GM10266 (cell line): ENCODE measurements at regions not wholly inside any gene's neighbourhood (a gene's known extent, or its start where the extent isn't known, plus 50 kb on each side); places are given as distances from the start of the nearest gene placed in this dataset.

Experiments used
- DNase-seq: peaks from one replicate; pipeline ENCODE4 v3.0.0; 2012; ENCODE audit errors: extremely low spot score
- TF ChIP-seq, protein P1 (sequence below): IDR thresholded peaks from 2 replicates; pipeline ENCODE4 v1.5.1; 2012; ENCODE audit warnings: mild to moderate bottlenecking, low read depth; ENCODE audit not compliant: control insufficient read depth, insufficient read depth; ENCODE audit errors: missing control alignments

DNA sequence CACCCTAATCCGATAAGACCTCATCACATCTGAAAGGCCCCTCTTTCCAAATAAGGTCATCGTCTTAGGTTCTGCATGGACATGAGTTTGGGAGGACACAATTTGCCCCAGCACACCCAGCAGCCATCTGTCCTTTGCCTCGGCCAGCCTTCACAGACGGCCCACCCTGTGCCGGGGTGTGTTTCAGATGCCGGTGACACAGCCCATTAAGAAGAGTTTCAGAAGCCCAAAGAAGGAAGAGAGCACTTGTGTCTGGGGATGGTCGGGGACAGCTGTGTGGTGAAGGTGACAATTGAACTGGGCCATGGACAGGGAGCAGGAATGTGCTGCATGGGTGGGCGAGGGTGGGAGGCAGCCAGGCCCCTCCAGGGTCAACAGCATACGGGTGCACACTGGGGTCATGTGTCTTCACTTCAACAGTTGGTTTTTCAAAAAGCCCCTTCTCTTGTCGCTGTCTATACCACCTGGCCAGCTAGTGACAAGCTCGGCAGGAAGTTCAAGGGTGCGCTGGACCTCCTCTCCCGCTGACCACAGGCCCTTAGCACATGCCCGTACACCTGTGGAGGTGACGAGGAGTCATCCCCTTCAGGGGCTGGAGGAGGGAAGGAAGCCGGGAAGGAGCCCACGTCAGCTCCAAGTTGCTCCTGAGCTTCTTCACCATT is 183.1 kb downstream of the C16orf95 start:
- no peak for DNase-seq
- TF ChIP-seq, protein P1, sequence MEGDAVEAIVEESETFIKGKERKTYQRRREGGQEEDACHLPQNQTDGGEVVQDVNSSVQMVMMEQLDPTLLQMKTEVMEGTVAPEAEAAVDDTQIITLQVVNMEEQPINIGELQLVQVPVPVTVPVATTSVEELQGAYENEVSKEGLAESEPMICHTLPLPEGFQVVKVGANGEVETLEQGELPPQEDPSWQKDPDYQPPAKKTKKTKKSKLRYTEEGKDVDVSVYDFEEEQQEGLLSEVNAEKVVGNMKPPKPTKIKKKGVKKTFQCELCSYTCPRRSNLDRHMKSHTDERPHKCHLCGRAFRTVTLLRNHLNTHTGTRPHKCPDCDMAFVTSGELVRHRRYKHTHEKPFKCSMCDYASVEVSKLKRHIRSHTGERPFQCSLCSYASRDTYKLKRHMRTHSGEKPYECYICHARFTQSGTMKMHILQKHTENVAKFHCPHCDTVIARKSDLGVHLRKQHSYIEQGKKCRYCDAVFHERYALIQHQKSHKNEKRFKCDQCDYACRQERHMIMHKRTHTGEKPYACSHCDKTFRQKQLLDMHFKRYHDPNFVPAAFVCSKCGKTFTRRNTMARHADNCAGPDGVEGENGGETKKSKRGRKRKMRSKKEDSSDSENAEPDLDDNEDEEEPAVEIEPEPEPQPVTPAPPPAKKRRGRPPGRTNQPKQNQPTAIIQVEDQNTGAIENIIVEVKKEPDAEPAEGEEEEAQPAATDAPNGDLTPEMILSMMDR = no peak

DNA sequence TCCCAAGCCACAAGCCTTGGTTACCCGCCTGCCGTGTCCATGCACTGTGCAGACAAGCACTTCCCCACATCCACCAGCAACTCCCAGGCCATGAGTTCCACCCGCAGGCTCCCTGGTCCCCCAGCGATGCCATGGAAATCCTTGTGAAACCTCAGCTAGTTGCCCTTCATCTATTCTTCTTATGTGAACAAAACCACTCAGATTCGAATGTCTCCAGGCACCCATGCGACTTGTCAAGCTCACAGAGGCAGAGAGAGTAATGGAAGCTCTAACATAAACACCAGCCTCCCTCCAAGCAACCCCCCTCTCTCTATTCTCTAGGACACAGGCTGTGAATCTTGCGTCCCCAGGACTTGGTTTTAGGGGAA is 182.6 kb downstream of the C16orf95 start:
- no peak for DNase-seq
- TF ChIP-seq, protein P1 = no peak

DNA sequence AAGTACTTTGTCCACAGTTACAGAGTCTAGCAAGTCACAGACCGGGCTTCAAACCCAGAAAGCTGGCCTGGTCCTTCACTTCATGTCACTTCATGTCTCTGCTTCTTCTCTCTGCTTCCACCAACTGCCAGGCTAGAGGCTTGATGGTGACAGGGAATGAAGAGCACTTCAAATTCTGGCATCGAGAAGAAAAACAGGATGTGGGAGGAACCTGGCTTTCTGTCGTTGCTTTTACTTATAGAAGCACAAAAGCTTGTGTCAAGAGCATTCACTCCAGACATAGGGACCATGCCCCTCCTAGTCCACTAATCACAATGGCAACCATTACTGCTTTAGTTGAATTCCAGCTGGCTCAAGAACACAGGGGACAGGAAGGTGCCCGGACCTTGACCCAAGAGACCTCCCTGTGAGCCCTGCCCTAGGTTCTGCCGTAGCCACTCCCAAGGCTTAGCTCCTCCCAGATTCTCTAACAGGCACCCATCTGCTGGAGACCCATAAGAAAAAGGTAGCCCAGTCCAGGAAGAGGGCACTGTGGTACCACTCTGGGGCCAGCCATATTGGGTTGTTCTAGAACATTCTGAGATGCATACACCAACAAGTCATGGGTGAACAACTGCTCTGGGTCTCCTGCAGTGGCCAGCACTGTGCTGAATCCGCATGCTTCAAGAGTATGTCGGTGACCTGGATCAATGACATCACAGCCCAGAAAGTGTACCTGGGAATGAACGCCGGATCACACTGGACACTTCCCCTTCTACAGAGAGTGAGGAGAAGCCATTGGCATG is 181.8 kb downstream of the C16orf95 start:
- no peak for DNase-seq
- TF ChIP-seq, protein P1 = no peak

DNA sequence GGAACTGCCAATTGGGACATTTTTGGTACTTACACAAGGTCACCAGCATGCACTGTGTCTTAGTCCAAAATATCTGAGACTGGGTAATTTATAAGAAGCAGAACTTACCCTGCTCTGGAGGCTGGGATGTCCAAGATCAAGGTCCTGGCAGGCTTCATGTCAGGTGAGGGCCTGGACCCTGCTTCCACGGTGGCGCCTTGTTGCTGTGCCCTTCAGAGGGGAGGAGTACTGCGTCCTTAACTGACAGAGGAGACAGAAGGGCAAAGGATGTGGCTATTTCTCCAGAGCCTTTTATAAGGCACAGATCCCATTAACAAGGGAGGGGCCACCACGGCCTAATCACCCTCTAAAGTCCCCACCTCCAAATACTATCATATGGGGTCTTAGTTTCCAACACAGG is 178.9 kb downstream of the C16orf95 start:
- DNase-seq = no peak
- TF ChIP-seq, protein P1 = no peak

DNA sequence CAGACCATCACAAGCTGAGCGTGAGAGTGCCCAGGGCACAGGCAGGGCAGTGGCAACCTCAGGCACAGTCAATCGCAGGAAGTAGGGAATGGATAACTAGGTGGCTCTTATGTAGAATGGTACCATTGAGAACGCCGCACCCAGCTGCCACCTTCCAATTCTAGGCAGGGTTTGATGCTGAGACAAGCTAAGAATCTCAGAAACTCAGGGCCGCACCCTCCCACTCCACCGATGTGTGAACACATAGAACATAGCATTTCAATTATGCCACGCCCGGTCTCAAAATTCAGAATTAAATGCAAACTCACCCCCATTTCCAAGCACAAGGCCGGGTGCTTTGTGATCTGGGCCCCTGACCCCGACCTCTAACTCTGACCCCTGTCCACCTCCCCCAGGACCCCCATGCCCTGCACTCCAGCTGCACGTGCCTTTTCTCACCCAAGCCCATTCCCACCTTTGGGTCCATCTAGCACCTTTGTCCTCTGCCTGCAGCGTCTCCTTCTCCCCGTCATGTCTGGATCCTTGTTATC is 178.4 kb downstream of the C16orf95 start:
- DNase-seq = no peak
- TF ChIP-seq, protein P1 = no peak

DNA sequence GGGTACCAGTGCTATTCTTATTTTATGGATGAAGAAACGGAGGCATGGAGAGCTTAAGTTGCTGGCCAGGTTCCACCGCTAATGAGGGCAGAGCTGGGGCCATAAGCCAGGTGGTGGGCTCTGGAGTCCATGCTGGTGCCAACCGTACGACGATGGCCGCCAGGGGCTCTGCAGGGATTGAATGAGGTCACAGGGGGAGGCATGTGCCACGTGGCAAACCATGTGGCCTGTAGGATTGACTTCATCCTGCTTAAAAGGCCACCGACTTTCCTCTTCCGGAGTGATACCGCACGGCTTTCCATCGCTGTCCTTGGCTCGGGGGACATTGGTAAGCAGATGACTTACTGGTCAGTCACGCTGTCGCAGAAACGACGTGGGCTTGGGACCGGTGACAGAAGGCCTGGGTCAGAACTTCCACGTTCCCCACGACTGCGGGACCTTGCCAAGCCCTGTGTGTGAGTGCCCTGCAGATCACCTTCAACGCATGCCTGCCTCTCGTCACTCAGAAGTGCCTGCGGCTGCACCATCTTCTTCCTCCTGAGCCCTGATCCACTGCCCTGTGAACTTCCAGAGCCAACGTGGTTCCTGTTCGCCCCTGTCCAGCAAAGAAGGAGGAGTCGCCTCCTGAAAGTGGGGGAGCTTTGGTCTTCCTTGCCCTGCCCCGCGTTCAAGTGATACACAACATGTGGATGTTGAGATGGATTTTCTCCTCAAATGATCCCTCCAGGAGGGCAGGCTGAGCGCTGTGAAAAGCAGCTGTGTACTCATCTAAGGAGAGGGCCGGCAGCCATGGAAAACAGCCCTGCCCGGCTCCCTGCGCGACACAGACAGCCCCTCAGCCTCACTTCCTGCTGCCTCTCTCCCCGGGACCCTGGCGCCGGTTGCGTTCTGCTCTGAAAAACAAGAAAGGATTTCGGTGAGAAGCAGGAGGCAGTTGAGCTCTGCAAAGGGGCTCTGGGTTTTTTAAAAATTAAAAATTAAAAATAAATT is 176.7 kb downstream of the C16orf95 start:
- DNase-seq = no peak

More for the DNA sequence above, 176.7 kb downstream of the C16orf95 start:
- TF ChIP-seq, protein P1 = no peak
